HUDEP-2 (cell line): ENCODE measurements at regions not wholly inside any gene's neighbourhood (a gene's known extent, or its start where the extent isn't known, plus 50 kb on each side); places are given as distances from the start of the nearest gene placed in this dataset.

Source experiments
- DNase-seq, 76 experiments: peaks; one replicate each; lab custom pipeline; 2025; ENCODE audit not compliant: unreplicated experiment in 76 of 76; lab: John Stamatoyannopoulos, UW

DNA sequence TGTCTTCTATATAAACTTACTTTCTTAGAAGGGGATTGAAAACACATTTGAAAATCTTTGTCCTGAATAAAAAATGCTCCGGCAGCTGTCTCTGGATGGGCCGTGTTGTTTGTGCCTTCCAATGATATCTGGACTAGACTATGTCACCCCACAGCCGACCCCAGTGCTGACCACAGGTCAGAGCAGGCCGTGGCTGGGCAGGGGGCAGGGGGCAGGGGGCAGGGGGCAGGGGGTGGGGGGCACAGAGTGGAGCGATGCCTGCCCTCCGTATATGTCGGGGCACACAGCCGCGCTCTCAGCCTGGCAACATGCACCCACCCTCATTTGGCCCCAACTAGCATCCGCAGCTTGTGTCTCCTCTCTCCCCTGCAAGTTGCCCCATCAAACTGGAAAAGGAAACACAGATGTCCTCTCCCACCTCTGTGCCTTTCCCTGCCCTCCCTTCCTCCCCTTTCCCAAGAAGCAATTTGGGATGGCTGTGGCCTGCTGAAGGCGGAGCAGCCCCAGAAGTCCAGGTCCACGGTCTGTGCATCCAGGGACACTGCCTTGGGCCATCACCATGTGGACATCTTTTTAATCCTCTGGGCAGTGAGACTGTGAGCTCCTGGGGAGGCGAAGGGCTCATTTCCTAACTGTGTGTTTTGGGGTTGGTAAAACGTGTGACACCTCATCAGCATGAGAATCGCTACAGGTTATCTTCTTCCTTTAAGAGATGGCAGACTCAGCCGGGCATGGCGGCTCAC, 295.7 kb upstream of the RTL1 start:
- DNase-seq = no peak

DNA sequence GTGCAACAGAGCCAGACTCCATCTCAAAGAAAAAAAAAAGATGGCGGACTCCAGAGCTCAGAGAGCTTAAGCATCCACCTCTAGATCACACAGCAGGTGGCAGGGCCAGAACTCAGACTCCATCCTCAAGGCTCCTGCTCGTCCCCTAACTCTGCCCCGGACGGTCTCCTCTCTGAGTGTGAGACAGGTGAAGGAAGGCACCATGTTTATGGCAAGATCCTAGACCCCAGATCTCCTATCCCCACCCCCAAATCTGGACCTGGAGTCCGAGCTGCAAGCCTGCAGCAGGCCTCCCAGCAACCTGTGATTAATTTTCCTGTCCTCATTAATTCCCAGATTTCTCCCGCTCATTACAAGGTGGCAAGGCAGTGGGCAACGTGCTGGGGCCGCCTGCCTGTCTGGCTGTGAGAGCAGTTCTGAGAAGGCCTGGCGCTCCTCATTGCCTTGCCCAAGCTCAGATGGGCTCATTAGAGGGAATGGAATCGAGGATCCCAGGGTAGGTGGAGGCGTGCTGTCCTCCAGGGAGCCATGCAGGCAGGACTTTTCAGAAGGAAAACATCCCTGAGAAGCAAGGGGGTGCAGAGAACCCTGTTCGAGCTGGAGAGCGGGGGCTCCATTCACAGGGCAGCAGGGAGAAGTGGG, 296.6 kb upstream of the RTL1 start:
- DNase-seq = no peak

DNA sequence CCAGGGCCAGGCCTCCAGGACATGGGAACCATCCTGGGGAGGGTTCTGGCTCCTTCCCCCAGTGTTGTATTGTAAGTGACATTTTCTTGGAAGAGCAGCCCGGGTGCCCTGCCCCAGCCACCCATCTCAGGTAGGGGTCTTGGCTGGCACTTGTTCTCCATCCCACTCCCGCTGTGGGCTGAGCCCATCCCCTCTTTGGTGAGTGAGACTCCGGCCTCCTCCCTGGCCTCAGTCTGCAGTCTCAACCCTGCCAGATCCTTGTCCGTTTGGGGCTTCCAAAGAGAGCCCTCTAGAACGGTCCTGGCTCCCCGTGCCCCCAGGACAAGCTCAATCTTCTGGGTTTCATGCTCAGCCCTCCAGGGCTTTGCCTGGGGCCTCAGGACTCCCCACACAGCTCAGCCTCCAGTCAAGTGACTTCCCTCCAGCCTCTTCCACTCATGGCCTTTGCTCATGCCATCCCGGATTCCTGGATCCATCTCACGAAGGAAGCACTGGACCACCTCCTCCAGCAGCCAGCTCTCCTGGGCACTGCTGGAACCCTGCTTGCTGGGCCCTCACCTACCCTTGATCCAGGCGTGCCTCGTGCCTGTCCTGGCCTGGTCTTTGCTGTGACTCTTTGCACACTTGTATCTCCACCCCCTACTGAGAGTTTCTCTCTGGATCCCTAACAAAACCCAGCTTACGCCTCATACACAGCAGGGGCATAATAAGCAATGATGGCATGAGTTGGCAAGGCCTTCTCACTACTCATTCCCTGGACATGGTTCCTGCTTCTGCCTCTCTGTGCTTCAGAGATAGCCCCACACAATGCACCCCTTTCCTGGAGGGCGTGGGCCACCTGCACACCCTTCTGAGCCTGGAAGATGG, 297.4 kb upstream of the RTL1 start:
- DNase-seq = no peak

DNA sequence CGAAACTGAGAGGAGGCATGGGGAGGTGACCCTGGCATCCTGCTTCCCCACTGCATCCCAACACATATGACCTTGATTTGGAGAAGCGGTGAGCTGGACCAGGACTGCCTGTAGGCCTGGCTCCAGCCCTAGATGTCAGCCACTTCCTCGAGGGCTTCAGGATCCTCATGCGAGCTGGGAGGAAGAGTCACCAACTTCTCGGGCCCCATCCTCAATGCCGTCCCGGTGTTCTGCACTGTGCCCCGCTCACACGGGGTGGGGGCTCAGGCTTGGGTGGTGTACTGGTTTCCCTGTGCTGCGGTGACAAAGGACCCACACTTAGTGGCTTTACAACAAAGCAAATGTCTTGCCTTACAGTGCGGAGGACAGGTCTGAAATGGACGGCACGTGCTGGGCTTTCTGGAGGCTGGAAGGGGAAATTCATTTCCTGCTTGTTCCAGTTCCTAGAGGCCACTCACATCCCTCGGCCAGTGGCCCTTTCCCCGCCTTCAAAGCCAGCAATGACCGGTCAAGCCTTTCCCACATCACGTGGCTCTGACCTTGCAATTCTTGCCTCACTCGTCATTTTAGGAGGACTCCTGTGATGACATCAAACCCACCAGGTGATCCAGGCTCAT, 298.1 kb upstream of the RTL1 start:
- DNase-seq = no peak

DNA sequence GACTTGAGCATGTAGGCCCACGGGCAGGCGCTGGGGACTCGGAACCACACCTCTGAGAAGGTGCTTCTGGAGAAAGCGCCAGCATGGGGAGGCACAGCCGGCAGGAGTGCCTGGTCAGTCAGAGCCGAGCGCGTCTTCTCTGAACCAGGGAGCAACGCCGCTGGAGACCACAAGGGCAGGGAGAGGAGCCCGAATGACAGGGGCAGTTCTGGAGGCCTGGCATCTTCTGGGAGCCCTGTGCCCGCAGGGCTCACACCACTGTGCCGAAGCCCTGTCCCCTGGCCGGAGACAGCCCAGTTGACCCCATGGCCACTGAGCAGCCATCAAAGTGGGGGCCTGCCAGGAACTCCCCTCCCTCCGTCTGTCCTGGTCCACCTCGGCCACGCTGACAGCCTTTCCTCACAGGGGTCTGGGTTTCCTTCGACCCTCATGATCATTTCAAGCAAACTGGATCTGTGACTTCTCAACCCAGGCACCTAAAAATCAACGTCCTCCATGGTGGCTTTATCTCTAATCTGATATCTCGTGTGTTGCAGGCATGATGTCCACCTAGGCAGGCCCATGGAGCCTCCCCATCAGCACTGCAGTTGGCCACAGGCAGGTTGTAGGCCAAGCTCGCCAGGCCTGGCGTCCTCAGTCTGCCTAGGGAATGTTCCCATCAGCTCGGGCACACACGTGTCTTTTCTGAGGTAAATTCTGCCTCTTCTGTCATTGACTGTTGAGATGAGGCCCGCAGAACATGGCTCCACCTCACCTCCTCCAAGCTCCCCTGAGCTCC, 299.3 kb upstream of the RTL1 start:
- no peak for DNase-seq

DNA sequence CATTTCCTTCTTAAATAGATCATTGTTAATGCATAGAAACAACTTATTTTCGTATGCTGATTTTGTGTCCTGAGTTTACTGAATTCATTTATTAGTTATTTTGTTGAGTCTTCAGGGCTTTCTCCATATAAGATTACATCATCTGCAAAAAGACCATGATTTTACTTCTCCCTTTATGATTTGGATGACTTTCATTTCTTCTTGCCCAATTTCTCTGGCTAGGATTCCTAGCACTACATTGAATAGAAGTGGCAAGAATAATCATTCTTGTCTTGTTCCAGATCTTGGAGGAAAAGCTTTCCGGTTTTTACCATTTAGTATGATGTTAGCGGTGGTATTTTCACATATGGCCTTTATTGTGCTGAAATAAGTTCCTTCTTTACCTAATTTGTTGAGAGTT, 303.0 kb upstream of the RTL1 start:
- DNase-seq = no peak

DNA sequence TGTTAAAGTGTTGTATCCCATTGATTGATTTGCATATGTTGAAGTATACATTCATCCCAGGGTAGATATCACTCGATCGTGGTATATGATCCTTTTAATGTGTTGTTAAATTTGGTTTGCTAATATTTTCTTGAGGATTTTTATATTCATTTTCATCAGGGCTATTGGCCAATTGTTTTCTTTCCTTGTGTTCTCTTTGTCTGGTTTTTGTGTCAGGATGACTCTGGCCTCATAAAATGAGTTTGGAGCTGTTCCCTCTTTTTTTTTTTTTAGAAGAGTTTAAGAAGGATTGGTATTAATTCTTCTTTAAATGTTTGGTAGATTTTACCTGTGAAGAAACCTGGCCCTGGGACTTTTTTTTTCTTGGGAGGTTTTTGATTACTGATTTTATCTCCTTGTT, 303.5 kb upstream of the RTL1 start:
- no peak for DNase-seq

DNA sequence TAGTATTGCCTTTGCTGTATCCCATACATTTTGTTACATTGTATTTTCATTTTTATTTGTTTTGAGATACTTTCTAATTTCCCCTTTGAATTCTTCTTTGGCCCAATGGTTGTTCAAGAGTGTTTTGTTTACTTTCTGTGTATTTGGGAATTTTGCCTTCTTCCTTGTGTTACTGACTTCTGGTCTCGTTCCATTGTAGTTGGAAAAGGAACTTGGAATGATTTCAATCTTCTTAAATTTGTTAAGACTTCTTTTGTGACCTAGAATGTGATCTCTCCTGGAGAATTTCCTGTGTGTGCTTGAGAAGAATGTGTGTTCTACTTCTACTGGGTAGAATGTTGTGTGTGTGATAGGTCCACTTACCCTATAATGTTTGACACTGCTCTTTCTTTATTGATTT, 304.4 kb upstream of the RTL1 start:
- no peak for DNase-seq

DNA sequence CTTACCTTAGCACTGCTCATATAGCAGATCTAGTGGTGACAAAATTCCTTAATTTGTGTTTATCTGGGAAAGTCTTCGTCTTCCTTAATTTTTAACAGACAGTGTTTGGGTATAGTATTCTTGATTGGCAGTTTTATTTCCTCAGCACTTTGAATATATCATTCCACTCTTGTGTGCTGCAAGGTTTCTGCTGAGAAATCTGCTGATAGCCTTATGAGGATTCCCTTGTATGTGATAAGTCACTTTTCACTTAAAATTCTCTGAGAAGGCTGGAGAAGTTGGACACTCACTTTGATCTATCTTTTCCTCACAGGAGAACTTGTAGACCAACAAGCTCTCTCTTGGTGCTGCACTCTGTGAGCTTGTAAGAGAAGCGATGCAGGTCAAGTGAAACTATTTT, 306.1 kb upstream of the RTL1 start:
- no peak for DNase-seq

DNA sequence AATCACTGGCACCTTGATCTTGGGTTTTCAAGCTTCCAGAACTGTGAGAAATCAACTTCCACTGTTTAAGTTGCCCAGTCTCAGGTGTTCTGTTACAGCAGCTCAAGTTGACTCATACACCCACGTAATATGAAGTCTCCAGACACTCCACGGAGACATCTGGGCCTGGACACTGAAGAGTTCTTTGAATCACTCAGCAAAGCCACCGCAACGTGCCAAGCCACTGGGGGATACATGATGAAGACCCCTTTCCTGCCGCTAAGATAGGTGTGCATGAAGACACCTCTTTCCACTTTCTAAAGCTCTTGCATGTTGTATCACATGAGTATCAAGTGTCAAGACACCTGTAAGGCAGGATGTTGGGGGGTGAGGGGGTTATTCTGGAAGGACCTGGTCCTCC, 311.7 kb upstream of the RTL1 start:
- DNase-seq = no peak

DNA sequence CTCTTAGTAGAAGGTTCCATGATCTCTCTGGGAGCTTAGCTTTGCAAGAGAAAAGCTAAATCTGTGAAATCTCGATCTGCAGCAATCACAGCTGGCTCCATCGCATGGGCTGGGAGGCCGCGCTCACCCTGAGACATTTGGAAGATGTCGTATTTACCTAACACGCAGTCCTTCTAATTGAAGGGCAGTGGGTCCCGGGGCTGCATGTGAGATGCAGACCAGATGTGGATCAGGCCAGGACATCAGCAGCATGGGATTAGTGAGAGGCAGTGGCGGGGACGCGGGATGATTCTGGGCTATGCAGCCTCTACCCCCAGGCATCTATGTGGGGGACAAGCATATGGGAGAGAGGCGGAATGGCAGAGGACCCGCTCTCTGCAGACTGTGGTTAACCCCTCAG, 312.4 kb upstream of the RTL1 start:
- no peak for DNase-seq

DNA sequence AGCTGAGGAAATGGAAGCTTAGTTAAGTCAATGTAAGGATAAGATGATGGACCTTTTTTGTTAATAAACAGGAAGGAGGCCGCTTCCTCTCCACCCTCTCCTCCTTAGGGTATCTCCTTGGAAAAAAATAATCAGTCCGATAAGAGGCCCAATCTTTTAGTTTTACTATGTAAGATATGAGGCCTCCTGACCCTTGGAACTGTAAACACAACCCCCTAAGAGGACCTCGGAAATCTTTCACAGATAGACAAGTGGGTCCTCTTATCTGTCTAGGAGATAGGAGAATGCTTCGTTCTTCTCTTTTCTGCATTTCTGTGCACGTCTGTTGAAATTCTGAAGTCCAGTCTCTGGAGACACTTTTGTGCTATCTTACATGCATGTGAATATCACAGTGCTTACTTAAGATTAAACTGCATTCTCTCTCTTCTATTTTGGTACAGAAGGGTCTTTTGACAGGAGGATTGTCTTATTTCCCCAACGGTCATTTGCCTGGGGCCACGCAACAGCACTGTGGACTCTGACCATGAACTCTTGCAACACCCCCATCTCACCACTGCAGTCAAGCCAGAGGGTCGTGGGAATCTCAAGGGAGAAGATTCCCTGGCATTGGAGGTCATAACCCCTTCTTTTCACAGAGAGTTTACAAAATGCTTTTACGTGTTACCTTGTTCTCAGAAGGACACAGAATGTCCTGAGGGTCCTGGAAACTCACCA, 313.0 kb upstream of the RTL1 start:
- DNase-seq = no peak

DNA sequence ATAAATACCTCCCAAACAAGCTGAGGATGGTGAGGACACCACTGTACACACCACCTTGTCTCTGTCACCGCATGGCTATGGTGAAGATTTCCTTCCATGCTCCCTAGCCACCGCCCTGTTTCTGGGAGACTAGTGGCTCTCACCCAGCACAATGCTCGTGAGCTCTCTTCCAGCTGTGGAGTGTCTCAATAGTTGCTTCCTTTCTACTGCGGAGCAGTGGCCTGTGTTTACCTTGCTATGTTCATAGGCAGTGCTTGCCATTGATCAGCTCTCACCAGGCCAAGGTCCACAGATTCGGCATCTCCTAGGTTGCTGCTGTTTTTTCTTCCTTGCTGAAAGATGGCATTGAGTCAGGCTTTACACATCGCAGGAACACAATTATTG, 313.6 kb upstream of the RTL1 start:
- DNase-seq = no peak

DNA sequence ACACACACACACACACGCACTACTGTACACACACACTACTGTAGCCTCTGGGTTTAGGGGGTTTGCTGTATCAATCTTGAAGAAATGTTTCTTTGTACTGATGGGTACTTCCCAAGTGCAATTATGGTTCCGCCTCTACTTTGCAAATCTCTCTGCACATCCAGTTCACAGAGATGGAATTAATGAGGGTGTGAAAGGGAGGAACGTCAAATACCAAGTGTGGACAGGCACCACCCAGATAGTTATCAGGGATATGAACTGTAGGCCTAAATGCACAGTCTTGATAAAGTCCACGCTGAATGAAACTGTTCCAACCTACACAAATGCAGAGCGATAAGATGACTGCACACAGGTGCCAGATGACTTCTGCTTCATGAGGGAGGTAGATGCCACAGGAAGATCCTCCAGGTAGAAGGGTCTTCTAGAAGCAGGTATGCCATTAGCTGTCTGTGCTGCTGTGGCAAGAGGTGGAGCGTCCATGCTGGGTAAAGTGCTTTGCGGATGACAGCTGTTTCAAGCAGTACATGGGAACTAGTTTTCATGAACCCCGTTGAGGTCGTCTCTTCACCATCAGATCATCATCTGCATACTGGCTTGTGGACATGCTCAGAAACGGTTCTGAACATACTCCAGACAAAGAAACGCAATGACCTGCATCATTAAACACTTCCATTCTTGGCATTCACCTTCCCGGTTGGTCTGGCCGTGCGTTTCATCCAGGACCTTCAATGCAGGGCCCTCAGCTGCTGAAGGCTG, 314.3 kb upstream of the RTL1 start:
- DNase-seq = peak in 3 of 76 experiments; percentile 19 to 42 (median 29)

DNA sequence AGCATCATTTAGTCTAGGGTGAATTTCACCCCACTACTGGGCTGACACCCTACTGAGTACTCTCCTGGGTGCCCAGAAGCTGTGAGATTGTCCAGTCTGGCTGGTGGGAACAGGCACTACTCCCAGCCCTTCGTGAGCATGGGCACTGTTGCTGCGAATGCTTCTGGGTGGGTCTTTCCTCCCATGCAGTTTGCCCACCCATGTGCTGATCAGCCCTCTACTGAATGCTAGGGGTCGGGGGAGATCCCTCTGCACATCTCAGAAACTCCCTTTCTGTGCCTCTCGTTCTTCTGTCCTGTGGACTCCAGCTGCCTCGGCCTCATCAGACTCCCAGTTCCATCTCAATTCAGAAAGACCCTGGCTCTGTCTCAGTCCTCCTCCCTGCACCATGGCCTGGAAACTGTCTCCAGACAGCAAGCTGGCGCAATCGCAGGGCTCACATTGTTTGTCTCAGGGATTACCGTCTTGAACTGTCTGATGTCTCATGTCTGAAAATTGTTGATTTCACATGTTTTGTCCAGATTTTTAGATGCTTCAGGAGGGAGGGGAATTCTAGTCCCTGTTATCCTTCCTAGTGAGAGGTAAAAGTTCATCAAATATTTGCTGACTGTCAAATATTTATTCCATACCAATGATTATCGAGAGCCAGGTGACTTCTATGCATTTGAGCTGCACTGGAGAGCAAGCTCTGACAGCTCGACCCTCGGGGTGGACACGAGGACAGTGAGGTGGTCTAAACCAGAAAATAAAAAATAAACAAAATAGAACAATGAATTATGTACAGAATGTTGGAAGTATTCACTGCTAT, 316.6 kb upstream of the RTL1 start:
- DNase-seq = no peak

DNA sequence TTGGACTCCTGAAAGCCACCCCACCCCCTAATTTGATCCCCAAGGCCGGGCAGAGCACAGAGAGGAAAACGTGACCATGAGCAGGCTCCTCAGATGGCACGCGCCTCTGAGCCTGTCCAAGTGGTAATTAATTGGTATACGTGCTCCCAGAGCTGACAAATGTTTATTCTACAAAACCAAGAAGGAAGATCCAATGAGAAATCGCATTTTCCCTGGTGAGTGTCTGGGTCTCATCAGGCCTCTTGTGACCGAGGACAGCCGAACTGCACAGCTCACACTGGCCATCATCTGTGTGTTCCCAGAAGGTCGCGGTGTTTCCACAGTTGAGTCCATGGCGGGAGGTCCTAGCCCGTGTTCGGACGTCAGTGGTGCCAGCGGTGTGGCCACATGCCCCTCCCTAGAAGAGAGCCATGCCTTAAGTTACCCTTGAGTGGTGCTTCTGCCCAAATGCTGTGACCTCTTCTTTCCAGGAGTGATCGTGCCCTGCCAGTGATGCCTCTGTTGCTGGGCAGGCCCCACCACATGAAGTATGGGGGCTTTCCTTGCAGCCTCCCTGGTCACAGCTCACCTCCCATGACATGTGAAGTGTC, 317.5 kb upstream of the RTL1 start:
- no peak for DNase-seq

DNA sequence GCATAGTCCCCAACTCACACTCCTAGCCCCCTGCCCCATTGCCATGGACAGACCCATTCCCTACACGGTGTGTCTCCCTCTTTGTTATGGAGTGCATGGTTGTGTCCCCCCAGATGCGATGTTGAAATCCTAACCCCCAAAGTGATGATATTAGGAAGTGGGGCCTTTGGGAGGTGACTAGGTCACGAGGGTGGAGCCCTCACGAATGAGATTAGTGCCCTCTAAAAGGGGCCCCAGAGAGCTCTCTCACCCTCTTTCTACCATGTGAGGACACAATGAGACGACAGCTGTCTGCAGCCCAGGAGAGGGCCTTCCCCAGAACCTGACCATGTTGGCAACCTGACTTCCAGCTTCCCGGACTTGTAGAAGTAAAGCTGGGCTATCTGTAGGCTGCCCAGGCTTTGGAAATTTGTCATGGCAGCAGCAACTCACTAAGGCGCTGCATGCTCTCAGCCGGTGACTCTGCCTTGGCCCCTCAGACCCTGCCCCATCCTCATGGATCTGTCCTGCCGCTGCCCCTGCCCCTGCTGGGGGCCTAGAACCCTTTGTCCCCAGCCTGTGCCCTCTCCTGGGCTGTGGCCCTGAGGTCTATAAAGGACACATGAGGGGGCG, 318.1 kb upstream of the RTL1 start:
- DNase-seq = no peak
